HEK293 (cell line): ENCODE measurements at regions not wholly inside any gene's neighbourhood (a gene's known extent, or its start where the extent isn't known, plus 50 kb on each side); places are given as distances from the start of the nearest gene placed in this dataset.

Experiments used
- CTCF ChIA-PET: fragments of 350-600 bp; formaldehyde crosslinking; extraction: SDS; loops from one replicate; lab custom pipeline; 2021; ENCODE audit warnings: antibody characterized with exemption; lab: Yijun Ruan, JAX
- POLR2A ChIA-PET: fragments of 300-600 bp; formaldehyde crosslinking; extraction: SDS; loops from one replicate; lab custom pipeline; 2020; ENCODE audit warnings: antibody characterized with exemption, inconsistent platforms; lab: Yijun Ruan, JAX
- H3K27ac ChIP-seq: fragments of 200-500 bp; sonication (Bioruptor generic); 2 replicates; pipeline ENCODE4 v1.5.1; 2014; ENCODE audit warnings: low read depth, low read length, control low read depth, inconsistent platforms; ENCODE audit errors: extremely low read depth
- H3K36me3 ChIP-seq, 2 experiments: fragments of 200-500 bp in 1 of 2; sonication (Bioruptor generic) in 1 of 2; 1 replicate in 1 of 2; 2 replicates in 1 of 2; pipeline ENCODE4 v1.5.1; 2014 to 2017; ENCODE audit warnings: inconsistent platforms in 2 of 2, low read length in 2 of 2; ENCODE audit not compliant: control insufficient read depth in 2 of 2, insufficient read depth in 1 of 2
- H3K4me1 ChIP-seq: fragments of 200-500 bp; sonication (Bioruptor generic); 2 replicates; pipeline ENCODE4 v1.5.1; 2014; ENCODE audit warnings: mild to moderate bottlenecking, low read length, inconsistent platforms; ENCODE audit not compliant: control insufficient read depth, insufficient read depth
- H3K4me3 ChIP-seq: 2 replicates; pipeline ENCODE4 v1.5.1; 2011; ENCODE audit warnings: low read depth, mild to moderate bottlenecking, control low read depth, low read length, moderate library complexity
- H3K9me3 ChIP-seq: fragments of 200-500 bp; sonication (Bioruptor generic); 2 replicates; pipeline ENCODE4 v1.5.1; 2014; ENCODE audit warnings: low read depth, low read length, inconsistent platforms; ENCODE audit not compliant: control insufficient read depth, insufficient read depth
- ELK4 ChIP-seq: IDR thresholded peaks from 2 replicates; pipeline ENCODE4 v1.6.1; 2011; ENCODE audit warnings: mild to moderate bottlenecking, low read depth, low read length, borderline replicate concordance
- IKZF3 ChIP-seq: fragments of 450-650 bp; IDR thresholded peaks from 2 replicates; pipeline ENCODE4 v1.5.0; 2018; ENCODE audit warnings: missing biosample characterization, mild to moderate bottlenecking, missing genetic modification characterization, moderate library complexity
- PRDM6 ChIP-seq: fragments of 450-650 bp; formaldehyde crosslinking; IDR thresholded peaks from 2 replicates; pipeline ENCODE4 v1.5.1; 2017; ENCODE audit warnings: missing biosample characterization, missing genetic modification characterization
- SETDB1 ChIP-seq: IDR thresholded peaks from one replicate; pipeline ENCODE4 v1.6.1; 2017; ENCODE audit warnings: mild to moderate bottlenecking, low read length, moderate library complexity, mixed read lengths; ENCODE audit not compliant: insufficient read length
- SP2 ChIP-seq: fragments of 450-650 bp; formaldehyde crosslinking; IDR thresholded peaks from 2 replicates; pipeline ENCODE4 v1.5.1; 2016; ENCODE audit warnings: missing biosample characterization, missing genetic modification characterization
- SP3 ChIP-seq: fragments of 450-650 bp; formaldehyde crosslinking; IDR thresholded peaks from 2 replicates; pipeline ENCODE4 v1.5.1; 2016; ENCODE audit warnings: missing biosample characterization, missing genetic modification characterization
- TSHZ1 ChIP-seq: fragments of 450-650 bp; formaldehyde crosslinking; IDR thresholded peaks from 2 replicates; pipeline ENCODE4 v1.5.1; 2016; ENCODE audit warnings: missing biosample characterization, missing genetic modification characterization, borderline replicate concordance
- YY2 ChIP-seq: fragments of 450-650 bp; formaldehyde crosslinking; IDR thresholded peaks from 2 replicates; pipeline ENCODE4 v1.5.1; 2016; ENCODE audit warnings: missing biosample characterization, missing genetic modification characterization
- ZFP41 ChIP-seq: fragments of 450-650 bp; formaldehyde crosslinking; IDR thresholded peaks from 2 replicates; pipeline ENCODE4 v1.5.1; 2016; ENCODE audit warnings: missing biosample characterization, missing genetic modification characterization, borderline replicate concordance
- ZNF146 ChIP-seq: fragments of 450-650 bp; formaldehyde crosslinking; IDR thresholded peaks from 2 replicates; pipeline ENCODE4 v1.5.1; 2016; ENCODE audit warnings: missing biosample characterization, missing genetic modification characterization
- ZNF169 ChIP-seq: fragments of 450-650 bp; formaldehyde crosslinking; IDR thresholded peaks from 2 replicates; pipeline ENCODE4 v1.5.1; 2016; ENCODE audit warnings: missing biosample characterization, missing genetic modification characterization
- ZNF239 ChIP-seq: fragments of 450-650 bp; formaldehyde crosslinking; IDR thresholded peaks from 2 replicates; pipeline ENCODE4 v1.5.1; 2016; ENCODE audit warnings: missing biosample characterization, missing genetic modification characterization
- ZNF280C ChIP-seq: fragments of 450-650 bp; formaldehyde crosslinking; IDR thresholded peaks from 2 replicates; pipeline ENCODE4 v1.5.1; 2016; ENCODE audit warnings: missing biosample characterization, missing genetic modification characterization
- ZNF350 ChIP-seq: fragments of 450-650 bp; formaldehyde crosslinking; IDR thresholded peaks from 2 replicates; pipeline ENCODE4 v1.5.0; 2017; ENCODE audit warnings: missing biosample characterization, mild to moderate bottlenecking, missing genetic modification characterization
- ZNF660 ChIP-seq: fragments of 450-650 bp; IDR thresholded peaks from 2 replicates; pipeline ENCODE4 v1.5.1; 2018; ENCODE audit warnings: missing biosample characterization, mild to moderate bottlenecking, missing genetic modification characterization
- ZNF792 ChIP-seq: fragments of 450-650 bp; formaldehyde crosslinking; IDR thresholded peaks from 2 replicates; pipeline ENCODE4 v1.5.1; 2016; ENCODE audit warnings: missing biosample characterization, missing genetic modification characterization
- TF ChIP-seq, protein P1 (sequence below): fragments of 450-650 bp; formaldehyde crosslinking; IDR thresholded peaks from 2 replicates; pipeline ENCODE4 v1.5.1; 2016; ENCODE audit warnings: missing biosample characterization, missing genetic modification characterization
- TF ChIP-seq, protein P2 (sequence below): fragments of 450-650 bp; formaldehyde crosslinking; IDR thresholded peaks from 2 replicates; pipeline ENCODE4 v1.5.1; 2016; ENCODE audit warnings: missing biosample characterization, missing genetic modification characterization

DNA sequence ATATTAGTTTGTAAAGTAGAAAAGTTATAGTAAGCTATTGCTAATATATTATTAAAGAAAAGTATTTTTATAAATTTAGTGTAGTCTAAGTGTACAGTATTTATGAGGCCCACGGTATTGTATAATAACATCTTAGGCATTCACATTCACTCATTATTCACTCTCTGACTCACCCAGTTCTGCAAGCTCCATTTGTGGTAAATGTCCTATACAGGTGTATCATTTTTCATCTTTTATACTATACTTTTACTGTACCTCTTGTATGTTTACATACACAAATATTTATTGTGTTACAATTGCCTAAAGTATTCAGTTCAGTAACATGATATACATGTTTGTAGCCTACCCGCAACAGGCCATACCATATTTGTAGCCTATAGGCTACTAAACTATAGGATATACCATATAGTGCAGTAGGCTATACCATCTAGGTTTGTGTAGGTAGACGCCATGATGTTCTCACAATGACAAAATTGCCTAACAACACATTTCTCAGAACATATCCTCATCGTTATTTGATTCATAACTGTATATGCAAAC, 246.8 kb upstream of the ALCAM start (continued):
- TF ChIP-seq ELK4 (no peak), SP2 (tag by site-specific recombination) (no peak), ZNF792 (tag by site-specific recombination) (no peak)

- ChIA-PET POLR2A (no interaction called here), CTCF (no interaction called here)
- TF ChIP-seq ZNF660 (tag by site-specific recombination) (no peak), ZFP41 (tag by site-specific recombination) (no peak), PRDM6 (tag by site-specific recombination) (no peak), IKZF3 (tag by site-specific recombination) (no peak), SP3 (tag by site-specific recombination) (no peak), TSHZ1 (tag by site-specific recombination) (no peak), ZNF169 (tag by site-specific recombination) (no peak), SETDB1 (peak; percentile 93), ZNF239 (tag by site-specific recombination) (no peak), ZNF146 (tag by site-specific recombination) (no peak), ZNF280C (tag by site-specific recombination) (no peak), ZNF350 (tag by site-specific recombination) (no peak), YY2 (tag by site-specific recombination) (no peak)
- TF ChIP-seq, protein P1, sequence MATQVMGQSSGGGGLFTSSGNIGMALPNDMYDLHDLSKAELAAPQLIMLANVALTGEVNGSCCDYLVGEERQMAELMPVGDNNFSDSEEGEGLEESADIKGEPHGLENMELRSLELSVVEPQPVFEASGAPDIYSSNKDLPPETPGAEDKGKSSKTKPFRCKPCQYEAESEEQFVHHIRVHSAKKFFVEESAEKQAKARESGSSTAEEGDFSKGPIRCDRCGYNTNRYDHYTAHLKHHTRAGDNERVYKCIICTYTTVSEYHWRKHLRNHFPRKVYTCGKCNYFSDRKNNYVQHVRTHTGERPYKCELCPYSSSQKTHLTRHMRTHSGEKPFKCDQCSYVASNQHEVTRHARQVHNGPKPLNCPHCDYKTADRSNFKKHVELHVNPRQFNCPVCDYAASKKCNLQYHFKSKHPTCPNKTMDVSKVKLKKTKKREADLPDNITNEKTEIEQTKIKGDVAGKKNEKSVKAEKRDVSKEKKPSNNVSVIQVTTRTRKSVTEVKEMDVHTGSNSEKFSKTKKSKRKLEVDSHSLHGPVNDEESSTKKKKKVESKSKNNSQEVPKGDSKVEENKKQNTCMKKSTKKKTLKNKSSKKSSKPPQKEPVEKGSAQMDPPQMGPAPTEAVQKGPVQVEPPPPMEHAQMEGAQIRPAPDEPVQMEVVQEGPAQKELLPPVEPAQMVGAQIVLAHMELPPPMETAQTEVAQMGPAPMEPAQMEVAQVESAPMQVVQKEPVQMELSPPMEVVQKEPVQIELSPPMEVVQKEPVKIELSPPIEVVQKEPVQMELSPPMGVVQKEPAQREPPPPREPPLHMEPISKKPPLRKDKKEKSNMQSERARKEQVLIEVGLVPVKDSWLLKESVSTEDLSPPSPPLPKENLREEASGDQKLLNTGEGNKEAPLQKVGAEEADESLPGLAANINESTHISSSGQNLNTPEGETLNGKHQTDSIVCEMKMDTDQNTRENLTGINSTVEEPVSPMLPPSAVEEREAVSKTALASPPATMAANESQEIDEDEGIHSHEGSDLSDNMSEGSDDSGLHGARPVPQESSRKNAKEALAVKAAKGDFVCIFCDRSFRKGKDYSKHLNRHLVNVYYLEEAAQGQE = no peak
- TF ChIP-seq, protein P2, sequence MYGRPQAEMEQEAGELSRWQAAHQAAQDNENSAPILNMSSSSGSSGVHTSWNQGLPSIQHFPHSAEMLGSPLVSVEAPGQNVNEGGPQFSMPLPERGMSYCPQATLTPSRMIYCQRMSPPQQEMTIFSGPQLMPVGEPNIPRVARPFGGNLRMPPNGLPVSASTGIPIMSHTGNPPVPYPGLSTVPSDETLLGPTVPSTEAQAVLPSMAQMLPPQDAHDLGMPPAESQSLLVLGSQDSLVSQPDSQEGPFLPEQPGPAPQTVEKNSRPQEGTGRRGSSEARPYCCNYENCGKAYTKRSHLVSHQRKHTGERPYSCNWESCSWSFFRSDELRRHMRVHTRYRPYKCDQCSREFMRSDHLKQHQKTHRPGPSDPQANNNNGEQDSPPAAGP = no peak
Measured at GRCh38 chr3:105130911-105131310, 235.8 kb upstream of the ALCAM start.

More at GRCh38 chr3:105130911-105131310, 235.8 kb upstream of the ALCAM start:
- Histone ChIP-seq H3K36me3 (no peaks in the 10 kb centered on the region), H3K27ac (no peak overlapping the region), H3K4me3 (no peak overlapping the region), H3K9me3 (no peaks in the 10 kb centered on the region), H3K4me1 (no peaks in the 10 kb centered on the region)
